ENCODE measurements at regions not wholly inside any gene's neighbourhood (a gene's known extent, or its start where the extent isn't known, plus 50 kb on each side); places are given as distances from the start of the nearest gene placed in this dataset.

- Histone ChIP-seq H2BK120ac (replicated peaks; ENCODE audit: low read depth, low read length) (no peak overlapping the region), H2BK20ac (ENCODE audit: low read length) (no peak overlapping the region), H3K18ac (ENCODE audit: extremely low read depth, low read length) (no peak overlapping the region), H3K56ac (replicated peaks; ENCODE audit: insufficient read length, low read depth, low read length) (no peak overlapping the region), H3K23ac (ENCODE audit: insufficient read length) (no peak overlapping the region), H3K4me3 (ENCODE audit: extremely low read depth in 1 of 4, insufficient read depth in 2 of 4, low read depth in 3 of 4, low read length in 4 of 4) (no peak overlapping the region), H3K14ac (ENCODE audit: insufficient read length) (no peak overlapping the region), H3K27ac (ENCODE audit: low read depth, low read length) (no peak overlapping the region), H3K9me3 (ENCODE audit: insufficient read depth in 2 of 2, low read depth in 1 of 2, low read length in 1 of 2) (no peaks in the 10 kb centered on the region), H2AFZ (ENCODE audit: low read length) (no peak overlapping the region), H3K79me1 (ENCODE audit: low read depth, low read length) (no peaks in the 10 kb centered on the region), H2BK15ac (ENCODE audit: low read length) (no peak overlapping the region), H2BK5ac (ENCODE audit: low read depth, low read length) (no peak overlapping the region), H3K79me2 (ENCODE audit: control insufficient read depth in 1 of 2, insufficient read depth in 2 of 2, low read length in 2 of 2) (no peaks in the 10 kb centered on the region), H4K91ac (replicated peaks; ENCODE audit: insufficient read length, low read length) (no peak overlapping the region), H3K4me1 (replicated peaks in 1 of 4; ENCODE audit: control insufficient read depth in 3 of 4, insufficient read depth in 4 of 4, low read length in 3 of 4) (peaks cover 0 to 7% (median 0%) of the 10 kb centered on the region in 4 experiments; a peak in 2 of 7 replicates), H4K8ac (ENCODE audit: extremely low read depth, insufficient read depth, low read length) (no peak overlapping the region), H4K5ac (ENCODE audit: insufficient read length, low read depth, low read length) (no peak overlapping the region), H3K4ac (replicated peaks; ENCODE audit: insufficient read length, low read depth, low read length) (no peak overlapping the region), H2BK12ac (ENCODE audit: low read depth, low read length) (no peak overlapping the region), H3K4me2 (ENCODE audit: insufficient read depth in 1 of 2, low read depth in 2 of 2, low read length in 2 of 2) (no peak overlapping the region), H3K27me3 (replicated peaks in 1 of 4; ENCODE audit: control insufficient read depth in 3 of 4, extremely low read depth in 1 of 4, insufficient read depth in 3 of 4, low read length in 3 of 4) (no peaks in the 10 kb centered on the region), H3K36me3 (ENCODE audit: control insufficient read depth in 2 of 4, insufficient read depth in 4 of 4, low read length in 3 of 4) (no peaks in the 10 kb centered on the region), H2AK5ac (ENCODE audit: low read depth, low read length) (no peak overlapping the region), H4K20me1 (replicated peaks in 1 of 2; ENCODE audit: control insufficient read depth in 1 of 2, insufficient read depth in 2 of 2, low read length in 2 of 2) (no peaks in the 10 kb centered on the region), H3K23me2 (ENCODE audit: low read depth, low read length) (no peaks in the 10 kb centered on the region), H3K9ac (replicated peaks in 1 of 4; ENCODE audit: extremely low read depth in 1 of 4, low read depth in 3 of 4, low read length in 3 of 4) (no peak overlapping the region)
- no peak for TF ChIP-seq JUN (IDR thresholded peaks at IDR 0.05; ENCODE audit: low read depth, low read length)
- no peak for TF ChIP-seq CBX5 (IDR thresholded peaks at IDR 0.05; ENCODE audit: low read depth, low read length)
- TF ChIP-seq TAF7 (optimal IDR thresholded peaks at IDR 0.05; ENCODE audit: borderline replicate concordance, low read depth, low read length) = no peak
- TF ChIP-seq ASH2L (IDR thresholded peaks at IDR 0.05; ENCODE audit: low read length) = no peak
- TF ChIP-seq HDAC6 (IDR thresholded peaks at IDR 0.05; ENCODE audit: low read depth, low read length) = no peak
- no peak for TF ChIP-seq SP4 (IDR thresholded peaks at IDR 0.05; ENCODE audit: low read length)
- TF ChIP-seq ATF2 (IDR thresholded peaks at IDR 0.05; ENCODE audit: low read length) = no peak
- TF ChIP-seq, protein P1, sequence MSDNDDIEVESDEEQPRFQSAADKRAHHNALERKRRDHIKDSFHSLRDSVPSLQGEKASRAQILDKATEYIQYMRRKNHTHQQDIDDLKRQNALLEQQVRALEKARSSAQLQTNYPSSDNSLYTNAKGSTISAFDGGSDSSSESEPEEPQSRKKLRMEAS (IDR thresholded peaks at IDR 0.05) = no peak
- no peak for FAIRE-seq
- POLR2A ChIA-PET (ENCODE audit: partially characterized antibody) = no interaction called here
- 94% methylated on average over 3 of the region's 3 CpGs; no CpG with 5 or more reads in 1 of the 2 experiments for WGBS, 2 experiments (ENCODE audit: extremely low coverage in 1 of 2, insufficient coverage in 1 of 2, insufficient read length in 1 of 2, insufficient replicate concordance in 2 of 2, low coverage in 1 of 2, low lambda C conversion rate in 2 of 2, missing lambda C conversion rate in 1 of 2)
- CTCF ChIA-PET (ENCODE audit: partially characterized antibody) = no interaction called here
- no peak for DNase-seq (ENCODE audit: low read depth in 1 of 2, low spot score in 2 of 2)
These were observed 194.8 kb upstream of the FAT1 start for GRCh38 chr4:186918466-186918865.

Measured in H1 (cell line).